Choroid plexus epithelial cell (primary cell): ENCODE measurements at regions not wholly inside any gene's neighbourhood (a gene's known extent, or its start where the extent isn't known, plus 50 kb on each side); places are given as distances from the start of the nearest gene placed in this dataset.
"Not testable (repeated sequence)": the region's sequence is repeated elsewhere in the genome, so short reads cannot be mapped to it uniquely, and the experiment has no call there.

Experiments used
- DNase-seq: peaks from one replicate; pipeline ENCODE4 v3.0.0-alpha.2; 2010; ENCODE audit warnings: low read depth
- H3K4me3 ChIP-seq: 2 replicates; pipeline ENCODE4 v1.5.1; 2011; ENCODE audit warnings: low read depth, mild to moderate bottlenecking, control low read depth, low read length, moderate library complexity
- CTCF ChIP-seq: conservative IDR thresholded peaks from 2 replicates; pipeline ENCODE4 v1.5.1; 2011; ENCODE audit warnings: low read depth, mild to moderate bottlenecking, control low read depth, inconsistent platforms, low read length, moderate library complexity

GRCh38 chr12:38523920-38524319 is 207.3 kb downstream of the ALG10B start:
- no peak overlapping the region for H3K4me3 ChIP-seq
- DNase-seq = no peak
- no peak for TF ChIP-seq CTCF

- H3K4me3 ChIP-seq = no peak overlapping the region
- TF ChIP-seq CTCF = no peak
- no peak for DNase-seq
These were observed 211.1 kb downstream of the ALG10B start for GRCh38 chr12:38527631-38528030.

GRCh38 chr12:38528527-38528926 is 212.0 kb downstream of the ALG10B start:
- no peak for TF ChIP-seq CTCF
- H3K4me3 ChIP-seq = no peak overlapping the region
- DNase-seq = no peak

GRCh38 chr12:38529281-38529680 is 212.7 kb downstream of the ALG10B start:
- H3K4me3 ChIP-seq, DNase-seq: not testable (repeated sequence)

GRCh38 chr12:38538319-38538718 is 221.7 kb downstream of the ALG10B start:
- no peak for DNase-seq
- H3K4me3 ChIP-seq = no peak overlapping the region
- no peak for TF ChIP-seq CTCF

- TF ChIP-seq CTCF = no peak
- H3K4me3 ChIP-seq = no peak overlapping the region
- DNase-seq = no peak
These were observed 223.6 kb downstream of the ALG10B start for GRCh38 chr12:38540156-38540555.

- no peak for DNase-seq
- no peak overlapping the region for H3K4me3 ChIP-seq
- no peak for TF ChIP-seq CTCF
These were observed 225.3 kb downstream of the ALG10B start for GRCh38 chr12:38541849-38542248.

- no peak for TF ChIP-seq CTCF
- H3K4me3 ChIP-seq = no peak overlapping the region
- no peak for DNase-seq
These were observed 226.6 kb downstream of the ALG10B start for GRCh38 chr12:38543151-38543550.
